Endothelial cell of umbilical vein (primary cell): ENCODE measurements at regions not wholly inside any gene's neighbourhood (a gene's known extent, or its start where the extent isn't known, plus 50 kb on each side); places are given as distances from the start of the nearest gene placed in this dataset.
"Not testable (repeated sequence)": the region's sequence is repeated elsewhere in the genome, so short reads cannot be mapped to it uniquely, and the experiment has no call there.

ENCODE experiments used
- BruUV-seq: library from RNA; stranded (reverse); fragments of 400-500 nt; replicated peaks from 2 replicates; lab custom pipeline; 2021; lab: Mats Ljungman, UMichigan
- CTCF ChIA-PET: fragments of 300-600, 350-600 bp; sonication (Branson Sonifier 250); formaldehyde crosslinking; loops from one replicate; lab custom pipeline; 2021; ENCODE audit warnings: antibody characterized with exemption, inconsistent platforms; lab: Charles Lee
- POLR2A ChIA-PET: fragments of 300-600, 350-600 bp; sonication (Branson Sonifier 250); formaldehyde crosslinking; loops from one replicate; lab custom pipeline; 2021; ENCODE audit warnings: antibody characterized with exemption, inconsistent platforms; lab: Charles Lee
- DNase-seq: peaks from one replicate; pipeline ENCODE4 v3.0.0-alpha.2; 2011; ENCODE audit warnings: low read depth, low spot score
- FAIRE-seq: peaks from 2 replicates; lab custom pipeline; 2011; peaks lifted over from hg19 to GRCh38; lab: Jason Lieb, UNC
- H2AFZ ChIP-seq: 2 replicates; pipeline ENCODE4 v1.6.0; 2012; ENCODE audit warnings: low read depth, low read length, control low read depth, inconsistent platforms
- H3K27ac ChIP-seq: 2 replicates; pipeline ENCODE4 v1.5.1; 2011; ENCODE audit warnings: low read depth, mild to moderate bottlenecking, control low read depth, low read length, moderate library complexity; ENCODE audit not compliant: insufficient read depth
- H3K27me3 ChIP-seq, 2 experiments: 2 replicates each; pipeline versions ENCODE4 v1.6.0 to v1.6.1; 2011; ENCODE audit warnings: low read length in 2 of 2, mixed read lengths in 1 of 2; ENCODE audit not compliant: control insufficient read depth in 2 of 2, insufficient read depth in 2 of 2
- H3K36me3 ChIP-seq, 2 experiments: 2 replicates in 1 of 2; 3 replicates in 1 of 2; pipeline ENCODE4 v1.5.1; 2011; ENCODE audit warnings: low read length in 2 of 2, mild to moderate bottlenecking in 1 of 2, moderate library complexity in 1 of 2; ENCODE audit not compliant: control insufficient read depth in 2 of 2, insufficient read depth in 2 of 2; ENCODE audit errors: extremely low read depth in 1 of 2
- H3K4me1 ChIP-seq: 3 replicates; pipeline ENCODE4 v1.5.1; 2011; ENCODE audit warnings: mild to moderate bottlenecking, low read length; ENCODE audit not compliant: control insufficient read depth, insufficient read depth; ENCODE audit errors: extremely low read depth
- H3K4me2 ChIP-seq: 2 replicates; pipeline ENCODE4 v1.6.1; 2011; ENCODE audit warnings: low read length, control low read depth, mixed read lengths; ENCODE audit not compliant: insufficient read depth
- H3K4me3 ChIP-seq, 3 experiments: fragments of 200-600 bp in 1 of 3; sonication (generic), shearing (Covaris generic) in 1 of 3; replicated peaks in 1 of 3; 2 replicates each; pipeline ENCODE4 v1.5.1; 2011 to 2016; ENCODE audit warnings: control low read depth in 3 of 3, low read length in 3 of 3, mild to moderate bottlenecking in 2 of 3, inconsistent platforms in 1 of 3, low read depth in 1 of 3, moderate library complexity in 1 of 3; ENCODE audit not compliant: insufficient read depth in 1 of 3
- H3K79me2 ChIP-seq: 2 replicates; pipeline ENCODE4 v1.6.0; 2012; ENCODE audit warnings: low read length, inconsistent platforms; ENCODE audit not compliant: control insufficient read depth, insufficient read depth
- H3K9ac ChIP-seq: replicated peaks from 2 replicates; pipeline ENCODE3; 2011; ENCODE audit warnings: low read length, control low read depth; ENCODE audit not compliant: insufficient read depth; ENCODE audit errors: extremely low read depth
- H3K9me1 ChIP-seq: replicated peaks from 3 replicates; pipeline ENCODE4 v1.6.0; 2011; ENCODE audit warnings: mild to moderate bottlenecking, low read length; ENCODE audit not compliant: control insufficient read depth, insufficient read depth; ENCODE audit errors: extremely low read depth
- H3K9me3 ChIP-seq: replicated peaks from 2 replicates; pipeline ENCODE4 v1.5.1; 2012; ENCODE audit warnings: low read length, inconsistent platforms; ENCODE audit not compliant: control insufficient read depth, insufficient read depth
- H4K20me1 ChIP-seq: replicated peaks from 2 replicates; pipeline ENCODE3; 2011; ENCODE audit warnings: mild to moderate bottlenecking, low read length; ENCODE audit not compliant: control insufficient read depth, insufficient read depth; ENCODE audit errors: extremely low read depth
- CTCF ChIP-seq, 2 donors: IDR thresholded peaks; 1 replicate in 1 of 2; 2 replicates in 1 of 2; pipeline ENCODE4 v1.5.1; 2011; ENCODE audit warnings: low read length in 2 of 2, mild to moderate bottlenecking in 2 of 2, moderate library complexity in 2 of 2, control low read depth in 1 of 2, inconsistent platforms in 1 of 2, low read depth in 1 of 2; ENCODE audit not compliant: insufficient read depth in 1 of 2; ENCODE audit errors: extremely low read depth in 1 of 2
- EZH2 ChIP-seq: IDR thresholded peaks from 2 replicates; pipeline ENCODE4 v1.6.1; 2012; ENCODE audit warnings: borderline replicate concordance, low read depth, mild to moderate bottlenecking, moderate library complexity, low read length, inconsistent platforms; ENCODE audit not compliant: severe bottlenecking
- FOS ChIP-seq: IDR thresholded peaks from 2 replicates; pipeline ENCODE4 v1.6.1; 2011; ENCODE audit warnings: mild to moderate bottlenecking, low read length, moderate library complexity, borderline replicate concordance; ENCODE audit not compliant: insufficient read depth
- GATA2 ChIP-seq: IDR thresholded peaks from 2 replicates; pipeline ENCODE4 v1.7.0; 2011; ENCODE audit warnings: low read depth, mild to moderate bottlenecking, moderate library complexity, mixed read lengths, low read length; ENCODE audit not compliant: insufficient read length, insufficient read depth
- JUN ChIP-seq: IDR thresholded peaks from 2 replicates; pipeline ENCODE4 v1.6.1; 2011; ENCODE audit warnings: borderline replicate concordance, low read depth; ENCODE audit not compliant: insufficient read length, insufficient read depth
- MAX ChIP-seq: IDR thresholded peaks from 2 replicates; pipeline ENCODE4 v1.6.1; 2011; ENCODE audit not compliant: insufficient read depth, insufficient read length
- MYC ChIP-seq: IDR thresholded peaks from one replicate; pipeline ENCODE4 v1.6.1; 2011; ENCODE audit warnings: mild to moderate bottlenecking, low read depth, low read length
- POLR2A ChIP-seq: IDR thresholded peaks from 2 replicates; pipeline ENCODE4 v1.6.1; 2012; ENCODE audit warnings: low read depth, mild to moderate bottlenecking, control low read depth, low read length
- POLR2AphosphoS5 ChIP-seq: IDR thresholded peaks from 2 replicates; pipeline ENCODE4 v1.6.1; 2012; ENCODE audit warnings: low read depth, mild to moderate bottlenecking, control low read depth, low read length, moderate library complexity; ENCODE audit not compliant: insufficient read depth
- dilution Hi-C: fragments of 300-500 bp; cut with MboI; formaldehyde crosslinking; loops from one replicate; pipeline ENCODE4 v1.15.0; 2019; ENCODE audit warnings: low sequenced_read_pairs; ENCODE audit not compliant: extremely low pct_ligation_motif_present
- intact Hi-C: fragments of 100-400 bp; cut with micrococcal nuclease; formaldehyde crosslinking; loops from one replicate; pipeline ENCODE4 v1.10.0; 2022

- H3K4me3 ChIP-seq, FAIRE-seq, H3K9me1 ChIP-seq, CTCF ChIA-PET, H4K20me1 ChIP-seq, DNase-seq, H3K27me3 ChIP-seq, dilution Hi-C loops, H3K9me3 ChIP-seq, H2AFZ ChIP-seq, H3K36me3 ChIP-seq, intact Hi-C loops, H3K27ac ChIP-seq, H3K79me2 ChIP-seq, POLR2A ChIA-PET, H3K9ac ChIP-seq, H3K4me2 ChIP-seq, H3K4me1 ChIP-seq, BruUV-seq: not testable (repeated sequence)
Observed at GRCh38 chrX:63142588-63142987, 208.5 kb downstream of the SPIN4 start.

GRCh38 chrX:63135859-63136258 lies 215.3 kb downstream of the SPIN4 start:
- intact Hi-C loops, H2AFZ ChIP-seq, H3K36me3 ChIP-seq, H3K27me3 ChIP-seq, FAIRE-seq, H3K79me2 ChIP-seq, H3K4me2 ChIP-seq, DNase-seq, POLR2A ChIA-PET, H3K27ac ChIP-seq, CTCF ChIA-PET, H4K20me1 ChIP-seq, H3K9ac ChIP-seq, H3K9me3 ChIP-seq, H3K4me3 ChIP-seq, H3K9me1 ChIP-seq, H3K4me1 ChIP-seq, BruUV-seq, dilution Hi-C loops: not testable (repeated sequence)

- H3K4me3 ChIP-seq = no peak overlapping the region
- DNase-seq (no peak), FAIRE-seq (no peak)
- H3K27ac ChIP-seq = no peak overlapping the region
- no peak overlapping the region for H2AFZ ChIP-seq
- no peaks in the 10 kb centered on the region for H3K9me3 ChIP-seq
- dilution Hi-C loops = no loop called here
- no peaks in the 10 kb centered on the region for H3K9me1 ChIP-seq
- BruUV-seq = no TSS peak
- ChIA-PET POLR2A (no interaction called here), CTCF (no interaction called here)
- H3K4me1 ChIP-seq = no peaks in the 10 kb centered on the region
- no peak overlapping the region for H3K4me2 ChIP-seq
- H3K27me3 ChIP-seq = no peaks in the 10 kb centered on the region
- H3K36me3 ChIP-seq = no peaks in the 10 kb centered on the region
- TF ChIP-seq POLR2AphosphoS5 = no peak
- no peak for TF ChIP-seq POLR2A
- TF ChIP-seq JUN = no peak
- no peak for TF ChIP-seq EZH2
- no peak for TF ChIP-seq GATA2
- no peak for TF ChIP-seq MAX
- no peak for TF ChIP-seq CTCF (IDR thresholded peaks at IDR 0.05; ENCODE audit: extremely low read depth in 1 of 2, insufficient read depth in 1 of 2, low read depth in 1 of 2, low read length in 2 of 2)
- no peak for TF ChIP-seq FOS
- TF ChIP-seq MYC = no peak
- no peaks in the 10 kb centered on the region for H4K20me1 ChIP-seq
- no peaks in the 10 kb centered on the region for H3K79me2 ChIP-seq
- intact Hi-C loops = no loop called here
- H3K9ac ChIP-seq = no peak overlapping the region
Observed at GRCh38 chrX:63128509-63128908, 222.6 kb downstream of the SPIN4 start.
